T-helper 1 cell treated with Interleukin-12 subunit alpha and Interleukin-12 subunit beta and Interleukin-4 antibody, amounts not matched to agents 30 μg/mL and 1 μg/mL, for 36 hours (primary cell): ENCODE measurements at regions not wholly inside any gene's neighbourhood (a gene's known extent, or its start where the extent isn't known, plus 50 kb on each side); places are given as distances from the start of the nearest gene placed in this dataset.
A peak's percentile ranks its signal among the peaks of the same experiment; 100 is the strongest.

ENCODE experiments used
- H3K27ac Mint-ChIP-seq: one replicate; pipeline ENCODE4 v1.8.0; 2021; ENCODE audit warnings: mild to moderate bottlenecking, mixed read lengths
- H3K27me3 Mint-ChIP-seq: one replicate; pipeline ENCODE4 v1.8.0; 2021; ENCODE audit warnings: low read depth, mixed read lengths
- H3K36me3 Mint-ChIP-seq: one replicate; pipeline ENCODE4 v1.8.0; 2021; ENCODE audit warnings: low read depth, mixed read lengths
- H3K4me1 Mint-ChIP-seq: one replicate; pipeline ENCODE4 v1.8.0; 2021; ENCODE audit warnings: low read depth, mixed read lengths
- H3K4me3 Mint-ChIP-seq: one replicate; pipeline ENCODE4 v1.8.0; 2021; ENCODE audit warnings: mild to moderate bottlenecking, moderate library complexity, mixed read lengths
- H3K9me3 Mint-ChIP-seq: one replicate; pipeline ENCODE4 v1.8.0; 2021; ENCODE audit warnings: mixed read lengths

- H3K36me3 Mint-ChIP-seq, result peaks cover 9% of the 10 kb centered on the region
- H3K4me1 Mint-ChIP-seq, result peaks cover 33% of the 10 kb centered on the region
These were observed 469.6 kb upstream of the DPPA4 start for GRCh38 chr3:109806929-109807328.

GRCh38 chr3:109809513-109809912, 472.2 kb upstream of the DPPA4 start:
- peaks cover 6% of the 10 kb centered on the region for H3K9me3 Mint-ChIP-seq
- peaks cover 29% of the 10 kb centered on the region for H3K4me1 Mint-ChIP-seq
- no peaks in the 10 kb centered on the region for H3K27me3 Mint-ChIP-seq
- no peak overlapping the region for H3K4me3 Mint-ChIP-seq
- peaks cover 9% of the 10 kb centered on the region for H3K36me3 Mint-ChIP-seq
- no peak overlapping the region for H3K27ac Mint-ChIP-seq

More at GRCh38 chr3:109806929-109807328, 469.6 kb upstream of the DPPA4 start:
- Mint-ChIP-seq H3K27me3 (peaks cover 12% of the 10 kb centered on the region), H3K9me3 (peaks cover 5% of the 10 kb centered on the region), H3K27ac (peak overlapping the region; percentile 89), H3K4me3 (peak overlapping the region; percentile 77)

- no peaks in the 10 kb centered on the region for H3K4me1 Mint-ChIP-seq
- peaks cover 5% of the 10 kb centered on the region for H3K9me3 Mint-ChIP-seq
- no peak overlapping the region for H3K27ac Mint-ChIP-seq
- no peaks in the 10 kb centered on the region for H3K36me3 Mint-ChIP-seq
- no peaks in the 10 kb centered on the region for H3K27me3 Mint-ChIP-seq
- H3K4me3 Mint-ChIP-seq, result no peak overlapping the region
These were observed 480.7 kb upstream of the DPPA4 start for GRCh38 chr3:109818081-109818480.

- Mint-ChIP-seq H3K4me3 (no peak overlapping the region), H3K4me1 (no peaks in the 10 kb centered on the region), H3K27ac (no peak overlapping the region), H3K36me3 (no peaks in the 10 kb centered on the region), H3K9me3 (peaks cover 2% of the 10 kb centered on the region), H3K27me3 (no peaks in the 10 kb centered on the region)
These were observed 482.4 kb upstream of the DPPA4 start for GRCh38 chr3:109819734-109820133.

- H3K27me3 Mint-ChIP-seq, result no peaks in the 10 kb centered on the region
- H3K4me3 Mint-ChIP-seq, result no peak overlapping the region
- no peaks in the 10 kb centered on the region for H3K4me1 Mint-ChIP-seq
- H3K36me3 Mint-ChIP-seq, result no peaks in the 10 kb centered on the region
- H3K27ac Mint-ChIP-seq, result no peak overlapping the region
- no peaks in the 10 kb centered on the region for H3K9me3 Mint-ChIP-seq
These were observed 488.8 kb upstream of the DPPA4 start for GRCh38 chr3:109825971-109826810.

GRCh38 chr3:109831403-109831802, 494.1 kb upstream of the DPPA4 start:
- Mint-ChIP-seq H3K27me3 (no peaks in the 10 kb centered on the region), H3K27ac (no peak overlapping the region), H3K4me1 (no peaks in the 10 kb centered on the region), H3K9me3 (no peaks in the 10 kb centered on the region), H3K36me3 (no peaks in the 10 kb centered on the region), H3K4me3 (no peak overlapping the region)

GRCh38 chr3:109835958-109836357, 498.6 kb upstream of the DPPA4 start:
- Mint-ChIP-seq H3K9me3 (no peaks in the 10 kb centered on the region), H3K36me3 (no peaks in the 10 kb centered on the region), H3K27me3 (no peaks in the 10 kb centered on the region), H3K4me3 (no peak overlapping the region), H3K27ac (no peak overlapping the region), H3K4me1 (no peaks in the 10 kb centered on the region)

- H3K27ac Mint-ChIP-seq, result no peak overlapping the region
- peaks cover 36% of the 10 kb centered on the region for H3K9me3 Mint-ChIP-seq
- H3K4me3 Mint-ChIP-seq, result no peak overlapping the region
- H3K27me3 Mint-ChIP-seq, result no peaks in the 10 kb centered on the region
- no peaks in the 10 kb centered on the region for H3K4me1 Mint-ChIP-seq
- peaks cover 5% of the 10 kb centered on the region for H3K36me3 Mint-ChIP-seq
These were observed 514.5 kb upstream of the DPPA4 start for GRCh38 chr3:109851854-109852253.

- peaks cover 36% of the 10 kb centered on the region for H3K9me3 Mint-ChIP-seq
- no peak overlapping the region for H3K4me3 Mint-ChIP-seq
- peaks cover 5% of the 10 kb centered on the region for H3K36me3 Mint-ChIP-seq
- H3K27me3 Mint-ChIP-seq, result no peaks in the 10 kb centered on the region
- H3K27ac Mint-ChIP-seq, result no peak overlapping the region
- H3K4me1 Mint-ChIP-seq, result no peaks in the 10 kb centered on the region
These were observed 514.9 kb upstream of the DPPA4 start for GRCh38 chr3:109852283-109852682.

- Mint-ChIP-seq H3K27ac (no peak overlapping the region), H3K4me1 (no peaks in the 10 kb centered on the region), H3K36me3 (peaks cover 5% of the 10 kb centered on the region), H3K9me3 (peaks cover 29% of the 10 kb centered on the region), H3K27me3 (no peaks in the 10 kb centered on the region), H3K4me3 (no peak overlapping the region)
These were observed 515.9 kb upstream of the DPPA4 start for GRCh38 chr3:109853077-109853731.

- H3K4me1 Mint-ChIP-seq, result no peaks in the 10 kb centered on the region
- peaks cover 8% of the 10 kb centered on the region for H3K9me3 Mint-ChIP-seq
- H3K36me3 Mint-ChIP-seq, result no peaks in the 10 kb centered on the region
- no peak overlapping the region for H3K27ac Mint-ChIP-seq
- H3K4me3 Mint-ChIP-seq, result no peak overlapping the region
- no peaks in the 10 kb centered on the region for H3K27me3 Mint-ChIP-seq
These were observed 526.4 kb upstream of the DPPA4 start for GRCh38 chr3:109863701-109864100.

- H3K27ac Mint-ChIP-seq, result no peak overlapping the region
- H3K9me3 Mint-ChIP-seq, result peaks cover 8% of the 10 kb centered on the region
- no peaks in the 10 kb centered on the region for H3K36me3 Mint-ChIP-seq
- no peaks in the 10 kb centered on the region for H3K4me1 Mint-ChIP-seq
- H3K4me3 Mint-ChIP-seq, result no peak overlapping the region
- H3K27me3 Mint-ChIP-seq, result no peaks in the 10 kb centered on the region
These were observed 527.1 kb upstream of the DPPA4 start for GRCh38 chr3:109864452-109864851.

- no peaks in the 10 kb centered on the region for H3K27me3 Mint-ChIP-seq
- H3K4me3 Mint-ChIP-seq, result no peak overlapping the region
- no peak overlapping the region for H3K27ac Mint-ChIP-seq
- H3K4me1 Mint-ChIP-seq, result no peaks in the 10 kb centered on the region
- H3K9me3 Mint-ChIP-seq, result peaks cover 5% of the 10 kb centered on the region
- H3K36me3 Mint-ChIP-seq, result no peaks in the 10 kb centered on the region
These were observed 532.2 kb upstream of the DPPA4 start for GRCh38 chr3:109869586-109869985.

- no peaks in the 10 kb centered on the region for H3K4me1 Mint-ChIP-seq
- no peaks in the 10 kb centered on the region for H3K27me3 Mint-ChIP-seq
- H3K36me3 Mint-ChIP-seq, result no peaks in the 10 kb centered on the region
- peaks cover 12% of the 10 kb centered on the region for H3K9me3 Mint-ChIP-seq
- no peak overlapping the region for H3K27ac Mint-ChIP-seq
- H3K4me3 Mint-ChIP-seq, result no peak overlapping the region
These were observed 537.8 kb upstream of the DPPA4 start for GRCh38 chr3:109874896-109875708.
